HG02588 (cell line): ENCODE measurements at regions not wholly inside any gene's neighbourhood (a gene's known extent, or its start where the extent isn't known, plus 50 kb on each side); places are given as distances from the start of the nearest gene placed in this dataset.

Experiments used
- ATAC-seq: cut with Tn5 transposase; IDR thresholded peaks from one replicate; pipeline ENCODE4 v1.9.1; 2021; ENCODE audit warnings: mild to moderate bottlenecking, moderate library complexity; ENCODE audit not compliant: unreplicated experiment

GRCh38 chr5:61820836-61821235 lies 485.2 kb upstream of the KIF2A start:
- no peak for ATAC-seq

- no peak for ATAC-seq
Observed at GRCh38 chr5:61821561-61821960, 484.4 kb upstream of the KIF2A start.

DNA sequence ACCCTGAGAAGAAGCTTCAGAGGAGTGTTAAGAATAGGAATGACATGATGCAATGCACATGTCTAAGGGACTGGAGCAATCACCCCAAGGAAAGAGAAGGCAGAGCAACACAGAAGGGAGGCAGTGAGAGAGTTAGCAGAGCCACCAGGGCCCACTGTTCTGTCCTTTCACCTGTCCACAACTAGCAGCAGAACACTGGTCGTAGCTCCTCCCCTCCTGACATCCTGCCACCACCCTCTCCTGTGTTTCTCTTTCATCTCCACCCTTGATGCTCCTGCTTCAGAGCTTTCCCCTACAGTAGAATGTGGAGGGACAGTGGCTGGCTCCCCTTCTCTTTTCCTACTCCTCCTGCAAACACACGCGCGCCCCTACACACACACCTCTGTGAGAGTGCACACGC lies 483.4 kb upstream of the KIF2A start:
- ATAC-seq = no peak

GRCh38 chr5:61823065-61823464 lies 482.9 kb upstream of the KIF2A start:
- ATAC-seq = no peak

- no peak for ATAC-seq
Observed at GRCh38 chr5:61823781-61824180, 482.2 kb upstream of the KIF2A start.

DNA sequence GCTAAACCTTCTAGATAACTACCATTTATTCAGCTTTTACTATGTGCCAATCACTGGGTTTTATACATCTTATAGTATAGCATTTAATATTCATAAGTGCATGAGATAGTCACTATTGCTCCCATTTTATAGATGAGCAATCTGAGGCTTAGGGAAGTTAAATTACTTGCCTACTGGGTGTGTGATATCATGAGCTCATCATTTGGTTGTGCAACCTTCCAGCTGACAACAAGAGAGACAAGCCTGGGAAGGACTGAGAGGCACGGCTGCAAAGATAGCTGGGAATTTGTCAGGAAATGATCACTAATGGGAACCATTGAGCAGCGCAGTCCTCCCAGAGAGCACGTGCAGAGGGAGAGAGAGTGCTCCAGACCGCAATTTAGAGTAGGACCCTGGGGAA lies 481.6 kb upstream of the KIF2A start:
- ATAC-seq = no peak

DNA sequence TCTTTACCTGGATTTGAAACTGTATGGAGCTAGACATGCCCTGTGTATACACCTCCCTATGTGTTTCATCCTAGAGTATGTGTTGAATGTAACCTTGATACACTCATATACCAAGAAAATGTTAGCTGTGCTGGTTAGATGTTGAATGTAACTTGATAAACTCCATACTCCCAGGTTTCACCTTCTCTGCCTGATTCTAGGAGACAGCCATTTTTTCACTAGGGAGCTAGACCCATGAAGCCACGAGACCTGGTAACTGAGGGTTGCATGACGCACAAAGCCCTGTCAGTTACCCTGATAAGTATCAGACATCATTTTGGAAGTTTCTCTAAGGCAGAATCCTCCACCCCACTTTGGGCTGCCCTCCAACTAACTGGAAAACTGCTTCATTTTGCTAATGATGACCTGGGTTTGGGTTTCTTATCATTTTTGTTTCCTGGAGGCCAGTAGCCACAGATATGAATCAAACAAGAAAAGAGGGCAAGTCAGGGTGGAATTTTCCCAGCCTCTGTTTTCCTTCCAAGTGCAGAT lies 478.5 kb upstream of the KIF2A start:
- no peak for ATAC-seq

- no peak for ATAC-seq
Observed at GRCh38 chr5:61828856-61829255, 477.1 kb upstream of the KIF2A start.

DNA sequence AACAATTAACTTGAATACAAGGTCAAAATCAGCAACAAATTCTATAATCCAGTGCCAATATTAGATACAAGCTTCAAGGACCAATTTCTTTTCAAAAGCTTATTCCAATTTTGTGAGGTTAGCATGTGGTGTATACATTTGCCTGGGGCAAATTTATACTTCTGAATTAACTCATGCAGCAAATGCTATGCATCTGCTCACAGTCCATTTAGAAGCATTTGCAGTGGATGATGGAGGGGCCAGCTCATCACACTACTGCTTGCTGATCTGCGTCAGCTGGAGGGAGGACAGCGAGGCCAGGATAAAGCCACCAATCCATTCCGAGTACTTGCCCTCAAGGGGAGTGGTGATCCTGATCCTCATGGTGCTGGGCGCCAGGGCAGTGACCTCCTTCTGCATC lies 474.3 kb upstream of the KIF2A start:
- no peak for ATAC-seq

- ATAC-seq = no peak
Observed at GRCh38 chr5:61837788-61838187, 468.2 kb upstream of the KIF2A start.

DNA sequence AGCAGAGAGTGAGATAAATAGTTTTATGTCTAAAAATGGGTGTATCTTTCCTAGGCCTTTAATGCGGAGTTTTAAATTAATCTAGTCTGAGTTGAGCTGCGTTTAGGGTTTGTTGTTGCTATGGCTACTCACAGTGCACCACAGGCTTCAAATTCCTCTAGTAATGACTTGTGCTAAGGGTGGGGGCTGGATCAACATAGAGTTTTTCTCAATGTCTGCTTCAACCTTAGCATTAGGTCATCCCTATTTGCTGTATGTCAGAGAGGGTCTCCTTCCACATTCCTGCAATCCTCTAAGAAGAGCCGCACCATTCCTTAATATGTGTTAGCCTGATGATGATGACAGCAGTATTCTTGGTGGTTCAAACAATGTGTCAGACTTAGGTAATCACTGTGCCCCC lies 465.6 kb upstream of the KIF2A start:
- no peak for ATAC-seq

DNA sequence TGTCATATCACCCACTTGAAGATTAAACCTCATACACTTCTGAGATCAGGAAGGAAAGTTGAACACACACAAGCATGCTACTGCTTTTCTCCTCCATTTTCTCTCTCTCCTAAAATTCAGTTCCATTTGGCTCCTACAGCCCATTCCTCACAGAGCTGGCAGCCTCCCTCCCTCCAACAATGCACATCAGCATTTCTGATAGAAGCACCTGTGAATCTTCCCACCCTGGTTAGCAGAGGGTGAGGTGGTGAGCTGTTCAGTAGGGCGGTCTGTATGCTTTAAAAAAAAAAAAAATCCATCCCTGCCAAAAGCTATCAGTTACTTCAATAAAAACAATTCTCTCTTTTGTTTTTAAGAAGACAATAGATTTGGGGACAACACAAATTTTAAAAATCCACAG lies 463.2 kb upstream of the KIF2A start:
- ATAC-seq = no peak

GRCh38 chr5:61850696-61851095 lies 455.3 kb upstream of the KIF2A start:
- no peak for ATAC-seq

- no peak for ATAC-seq
Observed at GRCh38 chr5:61854531-61854930, 451.5 kb upstream of the KIF2A start.

GRCh38 chr5:61860978-61861377 lies 445.0 kb upstream of the KIF2A start:
- no peak for ATAC-seq

GRCh38 chr5:61866930-61867329 lies 439.1 kb upstream of the KIF2A start:
- ATAC-seq = peak; percentile 92

- no peak for ATAC-seq
Observed at GRCh38 chr5:61869333-61869732, 436.7 kb upstream of the KIF2A start.

DNA sequence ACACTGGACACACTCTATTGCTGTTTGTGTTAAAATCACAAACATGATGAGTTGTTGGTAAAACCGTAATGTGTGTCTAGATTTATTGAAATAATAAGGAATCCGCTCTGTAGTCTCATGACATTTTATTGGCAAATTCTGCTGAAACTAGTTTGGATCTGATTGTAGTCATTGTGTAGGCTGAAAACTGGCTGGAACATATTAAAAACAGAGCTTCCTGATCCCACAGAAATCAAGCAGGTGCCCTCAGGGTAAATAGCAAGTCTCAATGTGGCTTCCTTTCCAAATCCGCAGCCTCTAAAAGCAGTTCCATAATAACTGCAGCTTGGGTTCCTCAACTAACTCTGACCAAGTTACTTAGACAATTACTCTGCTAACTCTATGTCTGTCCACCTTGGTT lies 427.5 kb upstream of the KIF2A start:
- no peak for ATAC-seq

DNA sequence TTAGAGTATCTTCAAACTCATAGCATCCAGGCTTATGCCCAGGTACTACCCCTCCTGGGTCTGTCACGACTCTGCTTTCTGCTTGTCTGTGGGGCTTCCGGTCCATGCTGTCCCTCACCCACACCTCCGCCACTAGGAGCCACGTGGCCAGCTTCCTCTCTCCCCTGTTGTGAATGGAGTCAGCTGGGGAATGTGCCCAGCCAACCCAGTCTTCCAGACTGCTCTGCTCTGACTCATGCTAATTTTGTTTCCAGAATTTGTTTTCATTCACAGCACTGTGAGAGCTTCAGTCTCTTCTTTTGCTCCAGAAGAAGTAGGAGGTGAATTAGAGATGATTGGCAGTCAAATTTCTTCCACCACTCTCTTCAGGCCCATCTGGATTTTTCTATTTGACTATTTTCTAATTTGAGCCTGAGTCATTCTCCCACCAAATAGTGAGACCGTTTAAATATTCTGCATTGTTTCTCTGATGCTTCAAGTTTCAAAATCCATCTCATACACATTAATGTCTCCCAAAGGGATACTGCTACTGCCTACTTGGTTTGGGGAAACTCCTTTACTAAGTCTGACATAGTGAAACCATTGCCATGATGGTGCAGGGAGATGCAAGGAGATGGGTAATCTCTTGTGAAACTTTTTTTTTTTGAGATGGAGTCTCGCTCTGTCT lies 424.1 kb upstream of the KIF2A start:
- ATAC-seq = no peak

DNA sequence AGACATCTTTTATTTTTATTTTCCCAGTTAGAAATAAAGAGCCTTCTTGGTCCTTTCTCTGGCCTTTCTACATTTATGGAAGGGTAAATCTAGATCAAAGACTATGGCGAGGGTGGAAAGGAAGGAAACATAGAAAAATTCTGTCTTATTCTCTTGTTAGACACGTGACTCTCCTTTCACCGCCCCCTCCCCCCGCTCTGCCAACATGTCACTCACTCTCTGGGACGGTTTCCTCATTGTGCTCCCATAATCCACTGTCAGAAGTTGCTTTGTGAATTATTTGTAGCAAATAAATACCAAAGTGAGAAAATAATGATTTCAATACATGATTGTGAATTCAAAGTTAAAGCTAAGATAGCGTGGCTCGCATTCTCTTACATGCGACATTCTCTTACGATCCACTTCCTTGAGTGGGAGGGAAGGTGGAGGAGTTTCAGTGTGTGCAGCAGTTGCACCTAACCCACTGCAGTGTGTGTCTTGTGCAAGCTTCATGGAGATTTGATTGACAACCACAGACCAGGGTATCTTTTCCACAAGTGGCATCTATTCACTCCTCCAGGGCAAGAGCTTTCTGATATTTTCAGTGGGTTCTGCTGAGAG lies 423.0 kb upstream of the KIF2A start:
- ATAC-seq = no peak

- no peak for ATAC-seq
Observed at GRCh38 chr5:61884252-61884855, 421.7 kb upstream of the KIF2A start.

DNA sequence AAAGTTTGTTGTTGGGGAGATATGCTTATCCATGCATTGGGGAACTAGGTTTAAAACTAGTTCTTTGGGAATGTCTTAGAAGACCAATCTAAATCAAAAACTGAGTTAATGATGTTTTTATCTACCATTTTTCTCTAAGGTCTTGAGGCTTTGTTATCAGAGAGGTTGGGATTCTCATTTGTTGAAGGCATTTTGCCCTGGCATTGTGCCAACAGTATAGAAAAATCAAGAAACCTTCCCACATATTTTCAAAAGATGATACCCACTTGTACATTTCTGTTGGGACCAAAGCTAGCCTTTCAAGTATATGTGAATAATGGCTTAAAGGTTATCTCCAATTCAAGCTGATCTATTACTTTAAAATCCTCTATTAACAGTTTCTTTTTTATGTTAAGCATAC lies 419.8 kb upstream of the KIF2A start:
- ATAC-seq = no peak
